ENCODE measurements at regions not wholly inside any gene's neighbourhood (a gene's known extent, or its start where the extent isn't known, plus 50 kb on each side); places are given as distances from the start of the nearest gene placed in this dataset.

DNA sequence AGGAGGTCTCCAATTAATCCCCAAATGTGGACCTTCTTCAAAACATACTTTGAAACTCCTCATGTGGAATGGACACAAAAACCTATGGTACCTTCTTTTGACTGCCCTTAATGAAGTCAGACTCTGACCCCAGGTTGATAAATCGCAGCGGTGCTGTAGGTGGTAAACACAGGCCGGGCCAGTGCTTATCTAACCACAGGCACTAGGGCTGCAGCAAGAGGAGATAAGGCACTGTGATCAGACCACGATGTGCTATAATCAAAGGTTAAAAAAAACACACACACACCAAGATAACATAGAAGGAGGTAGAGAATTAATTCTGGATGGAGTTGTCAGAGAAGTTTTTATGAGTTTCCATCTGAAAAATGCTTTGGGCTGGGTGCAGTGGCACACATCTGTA is 52.3 kb upstream of the SIPA1L2 start:
- no peak overlapping the region for H3K4me2 ChIP-seq (ENCODE audit: insufficient read depth, low read length)
- no peaks in the 10 kb centered on the region for H3K79me2 ChIP-seq (ENCODE audit: insufficient read depth, low read length)
- no peaks in the 10 kb centered on the region for H4K20me1 ChIP-seq (ENCODE audit: insufficient read depth, low read length)
- H3K9me3 ChIP-seq (ENCODE audit: insufficient read depth, low read length, severe bottlenecking), result no peaks in the 10 kb centered on the region
- TF ChIP-seq EZH2 (IDR thresholded peaks at IDR 0.05; ENCODE audit: borderline replicate concordance, low read depth, low read length, severe bottlenecking), result no peak
- TF ChIP-seq, protein P1, sequence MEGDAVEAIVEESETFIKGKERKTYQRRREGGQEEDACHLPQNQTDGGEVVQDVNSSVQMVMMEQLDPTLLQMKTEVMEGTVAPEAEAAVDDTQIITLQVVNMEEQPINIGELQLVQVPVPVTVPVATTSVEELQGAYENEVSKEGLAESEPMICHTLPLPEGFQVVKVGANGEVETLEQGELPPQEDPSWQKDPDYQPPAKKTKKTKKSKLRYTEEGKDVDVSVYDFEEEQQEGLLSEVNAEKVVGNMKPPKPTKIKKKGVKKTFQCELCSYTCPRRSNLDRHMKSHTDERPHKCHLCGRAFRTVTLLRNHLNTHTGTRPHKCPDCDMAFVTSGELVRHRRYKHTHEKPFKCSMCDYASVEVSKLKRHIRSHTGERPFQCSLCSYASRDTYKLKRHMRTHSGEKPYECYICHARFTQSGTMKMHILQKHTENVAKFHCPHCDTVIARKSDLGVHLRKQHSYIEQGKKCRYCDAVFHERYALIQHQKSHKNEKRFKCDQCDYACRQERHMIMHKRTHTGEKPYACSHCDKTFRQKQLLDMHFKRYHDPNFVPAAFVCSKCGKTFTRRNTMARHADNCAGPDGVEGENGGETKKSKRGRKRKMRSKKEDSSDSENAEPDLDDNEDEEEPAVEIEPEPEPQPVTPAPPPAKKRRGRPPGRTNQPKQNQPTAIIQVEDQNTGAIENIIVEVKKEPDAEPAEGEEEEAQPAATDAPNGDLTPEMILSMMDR (IDR thresholded peaks at IDR 0.05; ENCODE audit: borderline replicate concordance, extremely low read depth, low read length, poor library complexity, severe bottlenecking), result no peak
- H3K9ac ChIP-seq (ENCODE audit: low read depth, low read length), result no peak overlapping the region
- ATAC-seq (ENCODE audit: insufficient read depth, low read depth) (no peak), DNase-seq (no peak)
- H2AFZ ChIP-seq (ENCODE audit: low read depth, low read length), result no peak overlapping the region
- H3K4me1 ChIP-seq (ENCODE audit: insufficient read depth, low read length), result no peaks in the 10 kb centered on the region
- no peaks in the 10 kb centered on the region for H3K27me3 ChIP-seq (ENCODE audit: insufficient read depth, low read length, poor library complexity)
- no peaks in the 10 kb centered on the region for H3K36me3 ChIP-seq (ENCODE audit: insufficient read depth, low read length)
- no peak overlapping the region for H3K27ac ChIP-seq (ENCODE audit: low read length)
- H3K4me3 ChIP-seq (ENCODE audit: low read depth in 1 of 2, low read length in 2 of 2), result no peak overlapping the region

DNA sequence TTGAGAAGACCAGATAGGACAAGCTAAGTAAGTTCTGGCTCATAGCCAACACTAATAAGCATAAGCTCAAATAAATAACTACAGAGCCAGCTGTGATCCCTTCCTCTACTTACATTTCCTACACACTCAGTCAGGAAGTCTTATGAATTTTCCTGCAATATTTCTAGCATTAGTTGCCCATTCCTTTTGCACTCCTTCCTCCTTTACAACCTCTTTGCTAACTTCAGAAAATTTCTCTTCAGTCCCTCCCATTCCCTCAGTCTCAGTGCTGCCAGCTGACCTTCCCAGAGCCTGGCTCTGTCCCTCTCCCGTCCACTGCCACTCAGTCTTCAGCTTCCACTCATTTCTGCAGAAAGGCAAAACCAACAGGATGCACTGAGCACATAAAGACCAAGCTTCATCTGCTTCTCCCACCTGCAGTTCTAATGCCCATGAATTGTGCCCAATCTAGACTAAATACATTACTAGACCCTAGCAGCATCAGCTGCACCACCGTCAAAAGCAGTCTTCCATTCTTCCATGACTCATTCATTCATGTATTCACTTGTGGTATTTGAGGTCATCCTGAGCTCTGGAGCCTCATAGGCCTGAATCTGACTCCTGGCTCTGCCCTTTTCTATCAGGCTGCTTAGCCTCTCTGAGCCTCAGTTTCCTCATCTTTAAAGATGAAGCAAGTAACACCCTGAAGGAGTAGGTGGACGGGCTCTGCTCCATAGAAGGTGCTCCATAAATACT is 54.6 kb upstream of the SIPA1L2 start:
- H3K9me3 ChIP-seq (ENCODE audit: insufficient read depth, low read length, severe bottlenecking), result no peaks in the 10 kb centered on the region
- H3K4me2 ChIP-seq (ENCODE audit: insufficient read depth, low read length), result no peak overlapping the region
- H4K20me1 ChIP-seq (ENCODE audit: insufficient read depth, low read length), result no peaks in the 10 kb centered on the region
- H2AFZ ChIP-seq (ENCODE audit: low read depth, low read length), result no peak overlapping the region
- TF ChIP-seq, protein P1 (IDR thresholded peaks at IDR 0.05; ENCODE audit: borderline replicate concordance, extremely low read depth, low read length, poor library complexity, severe bottlenecking), result no peak
- no peak for TF ChIP-seq EZH2 (IDR thresholded peaks at IDR 0.05; ENCODE audit: borderline replicate concordance, low read depth, low read length, severe bottlenecking)
- no peaks in the 10 kb centered on the region for H3K4me1 ChIP-seq (ENCODE audit: insufficient read depth, low read length)
- H3K36me3 ChIP-seq (ENCODE audit: insufficient read depth, low read length), result no peaks in the 10 kb centered on the region
- DNase-seq (no peak), ATAC-seq (ENCODE audit: insufficient read depth, low read depth) (no peak; the same call in 2 of the 3 replicates)
- H3K79me2 ChIP-seq (ENCODE audit: insufficient read depth, low read length), result no peaks in the 10 kb centered on the region
- no peaks in the 10 kb centered on the region for H3K27me3 ChIP-seq (ENCODE audit: insufficient read depth, low read length, poor library complexity)
- H3K9ac ChIP-seq (ENCODE audit: low read depth, low read length), result no peak overlapping the region
- no peak overlapping the region for H3K4me3 ChIP-seq (ENCODE audit: low read depth in 1 of 2, low read length in 2 of 2)
- no peak overlapping the region for H3K27ac ChIP-seq (ENCODE audit: low read length)

DNA sequence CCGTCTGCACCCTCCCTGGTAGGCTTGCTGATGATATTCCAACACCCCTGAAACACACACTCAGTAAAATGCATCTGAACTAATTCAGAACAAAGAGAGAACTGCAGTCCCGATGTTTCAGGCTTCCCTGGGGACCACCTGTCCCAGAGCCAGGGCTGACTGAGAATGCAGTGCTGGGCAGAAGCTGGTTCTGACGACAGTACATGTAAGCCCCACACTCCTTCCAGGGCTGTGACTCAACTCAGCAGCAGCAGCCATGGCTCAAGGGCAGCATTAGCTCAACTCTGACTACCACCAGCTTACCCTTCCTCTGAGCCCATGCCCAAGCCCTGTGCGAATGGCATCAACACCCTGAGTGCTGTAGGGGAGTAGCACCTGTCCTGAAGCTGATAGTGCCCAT is 56.4 kb upstream of the SIPA1L2 start:
- H2AFZ ChIP-seq (ENCODE audit: low read depth, low read length), result no peak overlapping the region
- no peak overlapping the region for H3K9ac ChIP-seq (ENCODE audit: low read depth, low read length)
- DNase-seq (no peak), ATAC-seq (ENCODE audit: insufficient read depth, low read depth) (no peak)
- no peaks in the 10 kb centered on the region for H3K4me1 ChIP-seq (ENCODE audit: insufficient read depth, low read length)
- H3K36me3 ChIP-seq (ENCODE audit: insufficient read depth, low read length), result no peaks in the 10 kb centered on the region
- TF ChIP-seq, protein P1 (IDR thresholded peaks at IDR 0.05; ENCODE audit: borderline replicate concordance, extremely low read depth, low read length, poor library complexity, severe bottlenecking), result no peak
- TF ChIP-seq EZH2 (IDR thresholded peaks at IDR 0.05; ENCODE audit: borderline replicate concordance, low read depth, low read length, severe bottlenecking), result no peak
- no peaks in the 10 kb centered on the region for H3K9me3 ChIP-seq (ENCODE audit: insufficient read depth, low read length, severe bottlenecking)
- H4K20me1 ChIP-seq (ENCODE audit: insufficient read depth, low read length), result no peaks in the 10 kb centered on the region
- H3K27me3 ChIP-seq (ENCODE audit: insufficient read depth, low read length, poor library complexity), result no peaks in the 10 kb centered on the region
- H3K27ac ChIP-seq (ENCODE audit: low read length), result no peak overlapping the region
- H3K4me2 ChIP-seq (ENCODE audit: insufficient read depth, low read length), result no peak overlapping the region
- no peak overlapping the region for H3K4me3 ChIP-seq (ENCODE audit: low read depth in 1 of 2, low read length in 2 of 2)
- H3K79me2 ChIP-seq (ENCODE audit: insufficient read depth, low read length), result no peaks in the 10 kb centered on the region
